GM12865 (cell line): ENCODE measurements at regions not wholly inside any gene's neighbourhood (a gene's known extent, or its start where the extent isn't known, plus 50 kb on each side); places are given as distances from the start of the nearest gene placed in this dataset.

ENCODE experiments used
- DNase-seq: peaks from one replicate; pipeline ENCODE4 v3.0.0; 2010; ENCODE audit warnings: low read depth
- H3K4me3 ChIP-seq: 2 replicates; pipeline ENCODE4 v1.5.1; 2011; ENCODE audit warnings: mild to moderate bottlenecking, low read depth, low read length, control low read depth
- TF ChIP-seq, protein P1 (sequence below): IDR thresholded peaks from 2 replicates; pipeline ENCODE4 v1.5.1; 2011; ENCODE audit warnings: low read length, control low read depth, low read depth, inconsistent platforms; ENCODE audit not compliant: insufficient read depth; ENCODE audit errors: missing control alignments

DNA sequence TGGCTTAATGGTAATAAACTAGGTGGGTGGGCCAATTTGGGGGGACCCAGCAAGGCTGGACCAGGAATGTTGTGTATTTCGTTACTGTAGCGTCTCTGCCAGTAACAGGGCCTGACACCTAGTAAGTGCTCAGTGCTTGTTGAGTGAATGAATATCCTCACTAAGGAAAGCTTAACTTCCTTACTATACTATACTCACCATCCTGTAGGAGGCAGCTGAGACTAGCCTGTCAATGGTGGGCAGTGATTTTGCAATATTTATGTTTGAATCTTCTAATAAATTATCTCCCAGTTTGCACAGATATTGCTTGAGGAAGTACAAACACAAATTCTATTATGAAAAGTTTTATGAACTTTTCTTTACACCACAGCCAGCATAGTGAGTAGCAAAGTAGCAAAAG lies 370.7 kb upstream of the SYT4 start:
- DNase-seq = no peak
- TF ChIP-seq, protein P1, sequence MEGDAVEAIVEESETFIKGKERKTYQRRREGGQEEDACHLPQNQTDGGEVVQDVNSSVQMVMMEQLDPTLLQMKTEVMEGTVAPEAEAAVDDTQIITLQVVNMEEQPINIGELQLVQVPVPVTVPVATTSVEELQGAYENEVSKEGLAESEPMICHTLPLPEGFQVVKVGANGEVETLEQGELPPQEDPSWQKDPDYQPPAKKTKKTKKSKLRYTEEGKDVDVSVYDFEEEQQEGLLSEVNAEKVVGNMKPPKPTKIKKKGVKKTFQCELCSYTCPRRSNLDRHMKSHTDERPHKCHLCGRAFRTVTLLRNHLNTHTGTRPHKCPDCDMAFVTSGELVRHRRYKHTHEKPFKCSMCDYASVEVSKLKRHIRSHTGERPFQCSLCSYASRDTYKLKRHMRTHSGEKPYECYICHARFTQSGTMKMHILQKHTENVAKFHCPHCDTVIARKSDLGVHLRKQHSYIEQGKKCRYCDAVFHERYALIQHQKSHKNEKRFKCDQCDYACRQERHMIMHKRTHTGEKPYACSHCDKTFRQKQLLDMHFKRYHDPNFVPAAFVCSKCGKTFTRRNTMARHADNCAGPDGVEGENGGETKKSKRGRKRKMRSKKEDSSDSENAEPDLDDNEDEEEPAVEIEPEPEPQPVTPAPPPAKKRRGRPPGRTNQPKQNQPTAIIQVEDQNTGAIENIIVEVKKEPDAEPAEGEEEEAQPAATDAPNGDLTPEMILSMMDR = no peak
- no peak overlapping the region for H3K4me3 ChIP-seq

DNA sequence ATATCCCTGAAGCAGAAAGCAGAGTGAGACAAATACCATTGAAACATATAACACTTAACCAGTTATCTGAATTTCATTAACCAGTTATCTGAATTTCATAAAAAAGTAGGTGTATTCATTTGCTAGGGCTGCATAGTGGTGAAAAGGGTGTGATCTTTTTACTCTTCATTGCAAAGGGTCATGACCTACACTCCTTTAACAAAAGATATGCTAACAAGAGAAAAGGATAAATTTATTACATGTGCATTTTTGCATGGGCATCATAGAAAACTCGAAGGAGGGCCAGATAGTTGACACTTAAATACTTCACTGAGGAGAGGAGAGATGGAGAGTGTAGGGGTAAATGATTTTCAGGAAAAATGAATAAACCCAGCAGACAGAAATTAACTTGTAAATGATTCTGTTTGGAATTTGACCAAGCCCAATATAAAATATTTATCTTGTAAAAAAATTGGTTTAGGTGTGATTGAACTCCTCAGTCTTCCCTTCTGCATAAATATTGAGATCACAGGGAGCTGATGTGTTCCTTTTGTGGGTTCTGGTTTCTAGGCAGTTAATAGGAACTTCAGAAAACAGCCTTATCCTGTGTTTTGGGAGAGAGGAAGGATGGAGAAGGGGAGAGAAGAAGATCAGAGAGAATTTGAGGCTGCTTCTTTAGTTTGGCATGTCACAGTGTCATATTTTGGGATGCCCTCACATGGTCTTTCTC lies 372.5 kb upstream of the SYT4 start:
- TF ChIP-seq, protein P1 = no peak
- no peak overlapping the region for H3K4me3 ChIP-seq
- no peak for DNase-seq

DNA sequence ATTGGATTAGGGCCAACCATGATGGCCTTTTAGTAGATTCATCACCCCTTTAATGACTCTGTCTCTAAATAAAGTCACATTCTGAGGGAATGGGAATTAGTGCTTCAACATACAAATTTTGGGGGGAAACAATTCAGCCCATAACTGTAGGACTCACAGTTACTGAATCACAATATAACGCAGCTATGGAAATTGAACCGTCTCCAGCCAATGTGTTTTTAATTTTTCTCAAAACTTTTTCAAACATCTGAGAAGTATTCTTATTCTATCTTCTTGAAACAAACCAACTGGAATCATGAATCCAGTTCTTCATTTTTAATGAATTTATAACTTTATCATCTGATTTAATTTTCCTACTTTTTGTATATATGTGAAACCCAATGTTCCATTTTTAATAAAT lies 373.1 kb upstream of the SYT4 start:
- no peak for DNase-seq
- TF ChIP-seq, protein P1 = no peak
- H3K4me3 ChIP-seq = no peak overlapping the region

DNA sequence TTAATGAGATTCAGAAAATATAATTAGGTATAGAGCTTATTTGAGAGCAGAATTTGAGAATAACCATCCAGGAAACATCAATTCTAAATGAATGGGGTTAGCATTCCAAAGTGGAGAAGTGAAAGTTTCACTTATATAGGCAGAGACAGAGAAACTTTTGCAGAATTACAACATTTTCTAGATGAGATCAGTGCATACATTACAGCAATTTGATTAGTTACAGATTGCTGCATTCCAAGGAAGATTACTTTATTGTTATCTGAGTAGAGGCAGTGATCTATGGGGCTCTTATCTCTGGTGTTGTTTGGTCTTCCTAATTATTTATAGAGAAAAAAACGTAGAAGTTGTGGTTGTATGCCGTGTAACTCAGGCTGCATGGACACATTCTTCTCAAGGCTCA lies 373.8 kb upstream of the SYT4 start:
- no peak for DNase-seq
- TF ChIP-seq, protein P1 = no peak
- no peak overlapping the region for H3K4me3 ChIP-seq

DNA sequence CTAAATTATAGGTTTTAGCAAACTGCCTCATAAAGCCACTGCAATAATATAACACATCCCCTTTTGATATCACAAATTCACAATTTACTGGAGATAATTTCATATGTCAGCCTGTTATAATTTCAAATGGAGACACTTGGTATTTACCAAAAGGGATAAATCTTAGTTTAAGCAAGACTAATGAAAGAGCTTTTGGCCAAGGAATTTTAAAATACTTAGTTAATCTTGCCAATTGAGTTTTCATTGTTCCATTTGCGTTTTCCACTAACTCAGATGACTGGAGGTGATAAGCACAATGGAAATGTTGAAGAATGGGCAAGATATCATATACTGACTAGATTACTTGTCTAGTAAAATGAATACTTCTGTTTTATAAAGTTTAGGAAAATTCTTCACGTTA lies 379.3 kb upstream of the SYT4 start:
- no peak overlapping the region for H3K4me3 ChIP-seq
- TF ChIP-seq, protein P1 = no peak
- no peak for DNase-seq

DNA sequence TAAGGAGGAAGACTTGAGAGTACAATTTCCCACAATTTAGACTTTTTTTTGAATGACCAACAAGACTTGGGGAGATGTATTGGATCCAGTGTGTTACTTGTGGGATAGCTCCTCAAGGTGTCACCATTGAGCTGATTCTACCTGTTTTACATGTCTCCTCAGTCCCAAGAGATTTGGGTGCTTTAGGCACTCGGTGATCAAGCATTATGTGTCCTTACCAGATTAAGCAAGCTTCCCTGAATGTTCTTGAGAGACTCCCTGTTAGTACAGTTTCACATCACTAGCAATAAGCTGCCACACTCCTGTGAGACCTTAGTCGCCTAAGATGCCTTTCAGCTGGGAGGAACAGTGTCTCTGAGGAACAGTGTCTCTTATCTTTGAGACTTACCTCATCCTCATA lies 384.3 kb upstream of the SYT4 start:
- peak; percentile 58 for DNase-seq

More for the DNA sequence above, 384.3 kb upstream of the SYT4 start:
- H3K4me3 ChIP-seq = no peak overlapping the region
- TF ChIP-seq, protein P1 = peak; percentile 45
